ENCODE measurements at regions not wholly inside any gene's neighbourhood (a gene's known extent, or its start where the extent isn't known, plus 50 kb on each side); places are given as distances from the start of the nearest gene placed in this dataset.

DNA sequence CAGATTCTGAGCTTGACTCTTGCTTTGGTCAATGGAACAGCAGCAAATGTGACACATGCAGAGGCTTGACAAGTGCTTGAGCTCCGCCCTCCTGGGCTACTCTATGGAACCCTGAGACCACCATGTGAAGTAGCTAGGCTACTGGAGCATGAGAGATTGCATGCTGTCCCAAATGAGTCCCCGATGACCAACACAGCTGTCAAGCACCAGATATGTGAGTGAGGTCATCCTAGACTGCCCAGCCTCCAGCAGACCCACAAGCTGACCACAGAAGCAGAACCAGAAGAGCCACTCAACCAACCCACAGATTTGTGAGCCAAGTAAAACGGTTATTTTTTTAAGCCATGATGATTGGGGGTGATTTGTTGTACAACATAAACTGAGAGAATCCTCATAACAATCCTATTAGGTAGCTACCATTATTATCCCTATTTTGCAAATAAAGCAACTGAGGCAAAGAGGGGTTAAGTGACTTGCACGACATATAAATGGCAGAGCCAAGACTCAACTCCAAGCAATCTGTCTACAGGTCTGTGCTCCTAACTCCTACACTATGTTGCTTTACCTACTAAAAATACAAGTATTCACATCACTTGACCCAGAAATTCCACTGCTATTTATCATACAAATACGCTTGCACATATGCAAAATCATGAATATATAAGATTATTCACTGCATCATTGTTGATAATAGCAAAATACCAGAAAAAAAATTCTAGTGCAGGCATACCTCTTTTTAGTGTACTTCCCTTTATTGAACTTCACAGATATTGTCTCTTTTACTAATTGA is 136.2 kb downstream of the NDUFA12 start:
- H3K4me3 ChIP-seq: no peak overlapping the region
- H3K9me3 ChIP-seq: no peaks in the 10 kb centered on the region
- no peaks in the 10 kb centered on the region for H3K36me3 ChIP-seq (ENCODE audit: low read depth)
- no peak for ATAC-seq
- no peak for DNase-seq
- intact Hi-C loops (cut with DNase I, micrococcal nuclease): no loop called here
- H3K4me1 ChIP-seq (ENCODE audit: low read depth): no peaks in the 10 kb centered on the region
- TF ChIP-seq, protein P1, sequence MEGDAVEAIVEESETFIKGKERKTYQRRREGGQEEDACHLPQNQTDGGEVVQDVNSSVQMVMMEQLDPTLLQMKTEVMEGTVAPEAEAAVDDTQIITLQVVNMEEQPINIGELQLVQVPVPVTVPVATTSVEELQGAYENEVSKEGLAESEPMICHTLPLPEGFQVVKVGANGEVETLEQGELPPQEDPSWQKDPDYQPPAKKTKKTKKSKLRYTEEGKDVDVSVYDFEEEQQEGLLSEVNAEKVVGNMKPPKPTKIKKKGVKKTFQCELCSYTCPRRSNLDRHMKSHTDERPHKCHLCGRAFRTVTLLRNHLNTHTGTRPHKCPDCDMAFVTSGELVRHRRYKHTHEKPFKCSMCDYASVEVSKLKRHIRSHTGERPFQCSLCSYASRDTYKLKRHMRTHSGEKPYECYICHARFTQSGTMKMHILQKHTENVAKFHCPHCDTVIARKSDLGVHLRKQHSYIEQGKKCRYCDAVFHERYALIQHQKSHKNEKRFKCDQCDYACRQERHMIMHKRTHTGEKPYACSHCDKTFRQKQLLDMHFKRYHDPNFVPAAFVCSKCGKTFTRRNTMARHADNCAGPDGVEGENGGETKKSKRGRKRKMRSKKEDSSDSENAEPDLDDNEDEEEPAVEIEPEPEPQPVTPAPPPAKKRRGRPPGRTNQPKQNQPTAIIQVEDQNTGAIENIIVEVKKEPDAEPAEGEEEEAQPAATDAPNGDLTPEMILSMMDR (IDR thresholded peaks at IDR 0.05): no peak

DNA sequence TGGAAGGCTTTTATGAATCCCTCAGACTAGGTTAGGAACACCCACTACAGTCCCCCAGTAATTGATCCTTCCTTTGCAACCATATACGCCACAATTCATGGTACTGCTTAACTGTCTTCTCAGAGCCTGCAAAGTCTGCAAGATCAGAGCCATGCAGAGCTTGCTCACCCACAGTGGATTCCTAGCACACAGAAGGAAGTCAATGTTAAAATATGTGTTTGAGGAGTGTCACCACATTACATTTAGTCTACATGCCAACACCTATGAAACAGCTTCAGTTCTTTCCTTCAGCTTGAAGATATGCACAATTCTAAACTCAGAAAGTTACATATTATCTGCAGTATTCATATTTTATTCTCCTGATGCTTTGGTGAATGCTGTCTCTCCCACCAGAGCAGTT is 138.5 kb downstream of the NDUFA12 start:
- H3K4me3 ChIP-seq: no peak overlapping the region
- no peaks in the 10 kb centered on the region for H3K36me3 ChIP-seq (ENCODE audit: low read depth)
- no peaks in the 10 kb centered on the region for H3K4me1 ChIP-seq (ENCODE audit: low read depth)
- ATAC-seq (no peak), DNase-seq (no peak)
- intact Hi-C loops (cut with DNase I, micrococcal nuclease): no loop called here
- TF ChIP-seq, protein P1 (IDR thresholded peaks at IDR 0.05): no peak
- H3K9me3 ChIP-seq: no peaks in the 10 kb centered on the region

DNA sequence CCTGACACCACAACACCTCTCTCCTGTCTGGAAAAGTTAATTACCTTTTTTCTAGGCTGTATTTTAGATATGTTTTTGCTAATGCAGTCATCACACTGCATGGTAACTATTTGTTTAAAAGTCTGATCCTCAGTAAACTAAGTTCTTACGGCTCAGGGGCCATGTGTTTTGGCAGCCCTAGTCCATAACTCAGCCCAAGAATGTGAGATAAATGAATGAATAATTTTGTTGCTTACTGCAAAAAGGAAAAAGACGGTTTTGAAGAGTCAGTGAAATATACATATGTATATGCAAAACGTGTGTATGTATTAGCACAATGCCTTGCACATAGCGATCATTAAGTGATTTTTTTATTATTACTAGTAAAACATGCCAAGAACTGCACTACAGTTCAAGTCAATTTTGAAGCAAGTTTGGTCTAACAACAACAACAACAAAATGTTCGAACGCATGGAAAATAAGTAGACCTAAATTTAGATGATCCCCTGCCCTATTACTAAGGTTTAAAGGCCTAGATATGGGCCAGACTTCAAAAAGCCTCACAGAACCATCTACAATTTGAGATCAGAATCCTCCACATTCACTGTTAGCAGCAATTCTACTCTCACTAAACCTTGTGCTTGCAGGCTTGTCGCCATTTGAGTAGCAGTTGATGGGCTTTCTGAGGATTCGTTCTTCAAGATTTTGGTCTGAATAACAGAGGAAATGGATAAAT is 140.0 kb downstream of the NDUFA12 start:
- H3K4me1 ChIP-seq (ENCODE audit: low read depth): no peaks in the 10 kb centered on the region
- TF ChIP-seq, protein P1 (IDR thresholded peaks at IDR 0.05): no peak

DNA sequence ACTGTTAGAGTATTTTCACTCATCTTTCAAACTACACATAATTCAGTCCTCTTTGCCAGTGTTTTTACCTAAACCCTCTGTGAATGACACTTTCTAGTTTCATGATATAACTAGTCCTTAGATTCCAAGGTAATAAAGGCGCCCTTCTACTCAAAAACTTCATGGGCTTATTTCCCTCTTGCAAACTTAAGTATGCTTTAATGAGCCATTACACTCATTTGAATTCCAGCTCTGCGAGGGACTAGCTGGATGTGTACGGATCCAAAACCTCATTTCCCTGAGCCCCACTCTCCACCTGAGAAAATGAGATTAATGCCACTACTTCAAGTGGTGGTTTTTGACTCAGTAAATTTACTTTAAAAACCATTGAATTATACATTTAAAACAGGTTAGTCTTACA is 141.1 kb downstream of the NDUFA12 start:
- TF ChIP-seq, protein P1 (IDR thresholded peaks at IDR 0.05): no peak
- no peaks in the 10 kb centered on the region for H3K4me1 ChIP-seq (ENCODE audit: low read depth)
- no peak for ATAC-seq
- H3K9me3 ChIP-seq: no peaks in the 10 kb centered on the region
- intact Hi-C loops (cut with DNase I, micrococcal nuclease): no loop called here
- H3K4me3 ChIP-seq: no peak overlapping the region
- no peaks in the 10 kb centered on the region for H3K36me3 ChIP-seq (ENCODE audit: low read depth)
- no peak for DNase-seq

More for the DNA sequence above, 140.0 kb downstream of the NDUFA12 start:
- H3K9me3 ChIP-seq: no peaks in the 10 kb centered on the region
- H3K4me3 ChIP-seq: no peak overlapping the region
- intact Hi-C loops (cut with DNase I, micrococcal nuclease): no loop called here
- no peaks in the 10 kb centered on the region for H3K36me3 ChIP-seq (ENCODE audit: low read depth)
- ATAC-seq (no peak), DNase-seq (no peak)

DNA sequence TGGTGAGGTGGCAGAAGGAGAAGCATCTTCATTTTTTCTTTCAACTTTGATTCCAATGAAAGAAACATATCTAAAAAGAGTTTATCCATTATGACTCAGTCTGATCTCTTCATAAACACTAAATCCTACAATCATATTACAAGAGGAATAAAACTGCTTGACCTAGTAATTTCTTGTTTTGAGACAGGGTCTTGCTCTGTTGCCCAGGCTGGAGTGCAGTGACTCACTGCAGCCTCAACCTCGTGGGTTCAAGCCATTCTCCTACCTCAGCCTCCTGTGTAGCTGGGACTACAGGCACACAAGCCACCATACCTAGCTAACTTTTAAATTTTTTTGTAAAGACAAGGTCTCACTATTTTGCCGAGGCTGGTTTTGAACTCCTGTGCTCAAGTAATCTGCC is 147.2 kb downstream of the NDUFA12 start:
- ATAC-seq: no peak
- H3K4me1 ChIP-seq (ENCODE audit: low read depth): no peaks in the 10 kb centered on the region
- DNase-seq: no peak
- no peak overlapping the region for H3K4me3 ChIP-seq
- no peaks in the 10 kb centered on the region for H3K36me3 ChIP-seq (ENCODE audit: low read depth)
- H3K9me3 ChIP-seq: no peaks in the 10 kb centered on the region
- intact Hi-C loops (cut with DNase I, micrococcal nuclease): no loop called here
- TF ChIP-seq, protein P1 (IDR thresholded peaks at IDR 0.05): no peak
